ENCODE measurements at regions not wholly inside any gene's neighbourhood (a gene's known extent, or its start where the extent isn't known, plus 50 kb on each side); places are given as distances from the start of the nearest gene placed in this dataset.

- TF ChIP-seq CTCF (IDR thresholded peaks at IDR 0.05; ENCODE audit: low read length) (no peak), EZH2 (optimal IDR thresholded peaks at IDR 0.05; ENCODE audit: low read depth, low read length) (no peak)
Measured at GRCh38 chr6:113104951-113105350, 752.2 kb upstream of the MARCKS start.

Measured in MM.1S (cell line).